Activated CD4-positive, alpha-beta T cell treated with anti-CD3 and anti-CD28 coated beads, Interleukin-2, amount 10 ng/mL, durations not matched to agents 24 days and 14 days (primary cell): ENCODE measurements at regions not wholly inside any gene's neighbourhood (a gene's known extent, or its start where the extent isn't known, plus 50 kb on each side); places are given as distances from the start of the nearest gene placed in this dataset.
A peak's percentile ranks its signal among the peaks of the same experiment; 100 is the strongest.
"Not testable (repeated sequence)": the region's sequence is repeated elsewhere in the genome, so short reads cannot be mapped to it uniquely, and the experiment has no call there.

Experiments
- DNase-seq: peaks from one replicate; pipeline ENCODE4 v3.0.0; 2022
- H3K27ac Mint-ChIP-seq: one replicate; pipeline ENCODE4 v1.8.0; 2022; ENCODE audit warnings: mild to moderate bottlenecking, mixed read lengths
- H3K27me3 Mint-ChIP-seq: one replicate; pipeline ENCODE4 v1.8.0; 2022; ENCODE audit warnings: mixed read lengths
- H3K36me3 Mint-ChIP-seq: one replicate; pipeline ENCODE4 v1.8.0; 2022; ENCODE audit warnings: low read depth, mild to moderate bottlenecking, mixed read lengths
- H3K4me1 Mint-ChIP-seq: one replicate; pipeline ENCODE4 v1.8.0; 2021; ENCODE audit warnings: mixed read lengths
- H3K4me3 Mint-ChIP-seq: one replicate; pipeline ENCODE4 v1.8.0; 2022; ENCODE audit warnings: mild to moderate bottlenecking, moderate library complexity, mixed read lengths
- H3K9me3 Mint-ChIP-seq: one replicate; pipeline ENCODE4 v1.8.0; 2021; ENCODE audit warnings: mixed read lengths
- intact Hi-C: fragments of 100-400 bp; cut with micrococcal nuclease; formaldehyde crosslinking; loops from one replicate; pipeline ENCODE4 v1.15.1; 2023

GRCh38 chr14:22502007-22502406, 87.0 kb downstream of the DAD1 start:
- peak overlapping the region; percentile 99 for H3K27ac Mint-ChIP-seq
- no peaks in the 10 kb centered on the region for H3K9me3 Mint-ChIP-seq
- H3K4me1 Mint-ChIP-seq = peaks cover 41% of the 10 kb centered on the region
- no peak for DNase-seq
- H3K36me3 Mint-ChIP-seq = peaks cover 93% of the 10 kb centered on the region
- intact Hi-C loops = loop anchor here (10.0 kb wide), 1 partner anchor 297 kb away; no protein-coding TSS in a partner anchor
- no peaks in the 10 kb centered on the region for H3K27me3 Mint-ChIP-seq
- H3K4me3 Mint-ChIP-seq = peak overlapping the region; percentile 87

GRCh38 chr14:22500954-22501726, 87.9 kb downstream of the DAD1 start:
- peak; percentile 77 for DNase-seq
- Mint-ChIP-seq H3K36me3 (peaks cover 93% of the 10 kb centered on the region), H3K27me3 (no peaks in the 10 kb centered on the region), H3K27ac (peak overlapping the region; percentile 99), H3K9me3 (no peaks in the 10 kb centered on the region), H3K4me3 (peak overlapping the region; percentile 87), H3K4me1 (peaks cover 36% of the 10 kb centered on the region)
- intact Hi-C loops = loop anchor here (10.0 kb wide), 1 partner anchor 296 kb away; no protein-coding TSS in a partner anchor

- Mint-ChIP-seq H3K9me3 (no peaks in the 10 kb centered on the region), H3K27me3 (no peaks in the 10 kb centered on the region), H3K36me3 (peaks cover 93% of the 10 kb centered on the region), H3K4me1 (peaks cover 32% of the 10 kb centered on the region), H3K4me3 (peak overlapping the region; percentile 87), H3K27ac (peak overlapping the region; percentile 99)
- peak; percentile 59 for DNase-seq
- intact Hi-C loops = loop anchor here (10.0 kb wide), 1 partner anchor 296 kb away; no protein-coding TSS in a partner anchor
Measured at GRCh38 chr14:22500525-22500924, 88.5 kb downstream of the DAD1 start.

- DNase-seq = peak; percentile 53
- H3K36me3 Mint-ChIP-seq = peaks cover 96% of the 10 kb centered on the region
- H3K27ac Mint-ChIP-seq = peak overlapping the region; percentile 99
- no peaks in the 10 kb centered on the region for H3K27me3 Mint-ChIP-seq
- no peaks in the 10 kb centered on the region for H3K9me3 Mint-ChIP-seq
- intact Hi-C loops = loop anchor here (5.0 kb wide), 1 partner anchor 40 kb away; no protein-coding TSS in a partner anchor
- H3K4me1 Mint-ChIP-seq = peaks cover 29% of the 10 kb centered on the region
- H3K4me3 Mint-ChIP-seq = peak overlapping the region; percentile 87
Measured at GRCh38 chr14:22497671-22498093, 91.3 kb downstream of the DAD1 start.

GRCh38 chr14:22497144-22497423, 91.9 kb downstream of the DAD1 start:
- peak; percentile 66 for DNase-seq
- H3K9me3 Mint-ChIP-seq = no peaks in the 10 kb centered on the region
- no peaks in the 10 kb centered on the region for H3K27me3 Mint-ChIP-seq
- intact Hi-C loops = loop anchor here (5.0 kb wide), 1 partner anchor 40 kb away; no protein-coding TSS in a partner anchor
- H3K4me1 Mint-ChIP-seq = peaks cover 30% of the 10 kb centered on the region
- peak overlapping the region; percentile 99 for H3K27ac Mint-ChIP-seq
- peaks cover 94% of the 10 kb centered on the region for H3K36me3 Mint-ChIP-seq
- H3K4me3 Mint-ChIP-seq = peak overlapping the region; percentile 87

GRCh38 chr14:22494486-22495135, 94.4 kb downstream of the DAD1 start:
- peak overlapping the region; percentile 99 for H3K27ac Mint-ChIP-seq

GRCh38 chr14:22493753-22494152, 95.3 kb downstream of the DAD1 start:
- Mint-ChIP-seq H3K27ac (peak overlapping the region; percentile 99), H3K9me3 (no peaks in the 10 kb centered on the region), H3K4me3 (peak overlapping the region; percentile 87), H3K36me3 (peaks cover 95% of the 10 kb centered on the region), H3K4me1 (peaks cover 28% of the 10 kb centered on the region), H3K27me3 (no peaks in the 10 kb centered on the region)
- DNase-seq = peak; percentile 60
- intact Hi-C loops = loop anchor here (2.0 kb wide), 1 partner anchor 13 kb away; no protein-coding TSS in a partner anchor

More at GRCh38 chr14:22494486-22495135, 94.4 kb downstream of the DAD1 start:
- DNase-seq = peak; percentile 62
- H3K9me3 Mint-ChIP-seq = no peaks in the 10 kb centered on the region
- no peaks in the 10 kb centered on the region for H3K27me3 Mint-ChIP-seq
- intact Hi-C loops = loop anchor here (5.0 kb wide), 1 partner anchor 43 kb away; no protein-coding TSS in a partner anchor
- peaks cover 96% of the 10 kb centered on the region for H3K36me3 Mint-ChIP-seq
- peaks cover 31% of the 10 kb centered on the region for H3K4me1 Mint-ChIP-seq
- peak overlapping the region; percentile 87 for H3K4me3 Mint-ChIP-seq

- intact Hi-C loops = loop anchor here (2.0 kb wide), 1 partner anchor 14 kb away; no protein-coding TSS in a partner anchor
- peaks cover 94% of the 10 kb centered on the region for H3K36me3 Mint-ChIP-seq
- H3K4me3 Mint-ChIP-seq = peak overlapping the region; percentile 87
- DNase-seq = peak; percentile 79
- peak overlapping the region; percentile 99 for H3K27ac Mint-ChIP-seq
- H3K9me3 Mint-ChIP-seq = no peaks in the 10 kb centered on the region
- peaks cover 32% of the 10 kb centered on the region for H3K4me1 Mint-ChIP-seq
- no peaks in the 10 kb centered on the region for H3K27me3 Mint-ChIP-seq
Measured at GRCh38 chr14:22492622-22493542, 96.1 kb downstream of the DAD1 start.

- H3K4me3 Mint-ChIP-seq = peak overlapping the region; percentile 87
- peak; percentile 77 for DNase-seq
- no peaks in the 10 kb centered on the region for H3K27me3 Mint-ChIP-seq
- intact Hi-C loops = loop anchor here (2.0 kb wide), 1 partner anchor 15 kb away; no protein-coding TSS in a partner anchor
- peaks cover 93% of the 10 kb centered on the region for H3K36me3 Mint-ChIP-seq
- H3K4me1 Mint-ChIP-seq = peaks cover 26% of the 10 kb centered on the region
- no peaks in the 10 kb centered on the region for H3K9me3 Mint-ChIP-seq
- H3K27ac Mint-ChIP-seq = peak overlapping the region; percentile 99
Measured at GRCh38 chr14:22491683-22492621, 97.1 kb downstream of the DAD1 start.

GRCh38 chr14:22491053-22491452, 98.0 kb downstream of the DAD1 start:
- Mint-ChIP-seq H3K27ac (peak overlapping the region; percentile 99), H3K4me3 (peak overlapping the region; percentile 87), H3K36me3 (peaks cover 91% of the 10 kb centered on the region), H3K4me1 (peaks cover 26% of the 10 kb centered on the region)
- H3K27me3 Mint-ChIP-seq, H3K9me3 Mint-ChIP-seq, intact Hi-C loops, DNase-seq: not testable (repeated sequence)

GRCh38 chr14:22489957-22490950, 98.8 kb downstream of the DAD1 start:
- intact Hi-C loops = no loop called here
- no peaks in the 10 kb centered on the region for H3K27me3 Mint-ChIP-seq
- H3K27ac Mint-ChIP-seq = peak overlapping the region; percentile 99

GRCh38 chr14:22489244-22489545, 99.8 kb downstream of the DAD1 start:
- intact Hi-C loops = no loop called here
- DNase-seq = peak; percentile 57
- Mint-ChIP-seq H3K27me3 (no peaks in the 10 kb centered on the region), H3K27ac (peak overlapping the region; percentile 99), H3K36me3 (peaks cover 79% of the 10 kb centered on the region), H3K4me3 (peak overlapping the region; percentile 87), H3K4me1 (peaks cover 24% of the 10 kb centered on the region), H3K9me3 (no peaks in the 10 kb centered on the region)

More at GRCh38 chr14:22489957-22490950, 98.8 kb downstream of the DAD1 start:
- DNase-seq = peak; percentile 55
- peak overlapping the region; percentile 87 for H3K4me3 Mint-ChIP-seq
- peaks cover 25% of the 10 kb centered on the region for H3K4me1 Mint-ChIP-seq
- no peaks in the 10 kb centered on the region for H3K9me3 Mint-ChIP-seq
- H3K36me3 Mint-ChIP-seq = peaks cover 88% of the 10 kb centered on the region
